Dedifferentiated amniotic fluid mesenchymal stem cell (primary cell): ENCODE measurements at regions not wholly inside any gene's neighbourhood (a gene's known extent, or its start where the extent isn't known, plus 50 kb on each side); places are given as distances from the start of the nearest gene placed in this dataset.

Experiments
- DNase-seq: peaks from one replicate; pipeline ENCODE4 v3.0.0-alpha.2; 2016; ENCODE audit errors: extremely low spot score

DNA sequence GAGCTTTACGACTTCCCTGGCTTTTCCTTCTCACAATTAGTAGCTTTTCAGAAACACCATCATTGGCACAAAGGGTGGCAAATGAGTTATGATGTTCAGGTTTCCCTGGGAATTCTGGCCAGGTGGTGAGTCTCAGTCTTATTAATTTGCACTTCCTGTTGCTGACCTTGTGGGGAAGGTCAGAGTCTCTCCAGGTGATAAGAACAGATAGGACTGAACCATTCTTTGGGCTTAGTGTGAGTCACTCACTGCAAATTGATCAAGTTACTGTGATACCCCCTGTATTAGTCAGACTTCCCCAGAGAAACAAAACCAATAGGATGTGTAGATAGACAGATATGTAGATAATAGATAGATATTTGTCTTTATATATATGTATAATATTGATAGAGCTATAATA, 53.8 kb upstream of the RANBP3L start:
- no peak for DNase-seq

DNA sequence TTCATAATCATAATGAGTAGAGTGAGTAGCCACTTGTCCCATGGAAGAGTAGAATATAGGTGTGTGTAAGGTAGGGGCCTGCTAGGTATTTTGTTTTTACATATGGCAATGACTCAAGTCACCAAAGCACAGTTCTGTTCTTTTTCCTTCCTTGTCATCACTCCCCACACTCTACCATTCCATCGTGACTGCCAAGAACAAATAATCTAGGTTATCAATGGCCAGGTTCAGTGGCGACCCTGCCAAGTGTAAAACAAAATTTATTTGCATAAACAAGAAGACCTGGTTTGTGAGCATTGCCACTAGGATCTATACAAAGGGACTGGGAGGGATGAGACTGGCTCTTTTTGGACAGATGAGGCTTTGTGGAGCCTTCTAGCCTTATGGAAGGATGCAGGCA, 55.2 kb upstream of the RANBP3L start:
- DNase-seq = no peak

DNA sequence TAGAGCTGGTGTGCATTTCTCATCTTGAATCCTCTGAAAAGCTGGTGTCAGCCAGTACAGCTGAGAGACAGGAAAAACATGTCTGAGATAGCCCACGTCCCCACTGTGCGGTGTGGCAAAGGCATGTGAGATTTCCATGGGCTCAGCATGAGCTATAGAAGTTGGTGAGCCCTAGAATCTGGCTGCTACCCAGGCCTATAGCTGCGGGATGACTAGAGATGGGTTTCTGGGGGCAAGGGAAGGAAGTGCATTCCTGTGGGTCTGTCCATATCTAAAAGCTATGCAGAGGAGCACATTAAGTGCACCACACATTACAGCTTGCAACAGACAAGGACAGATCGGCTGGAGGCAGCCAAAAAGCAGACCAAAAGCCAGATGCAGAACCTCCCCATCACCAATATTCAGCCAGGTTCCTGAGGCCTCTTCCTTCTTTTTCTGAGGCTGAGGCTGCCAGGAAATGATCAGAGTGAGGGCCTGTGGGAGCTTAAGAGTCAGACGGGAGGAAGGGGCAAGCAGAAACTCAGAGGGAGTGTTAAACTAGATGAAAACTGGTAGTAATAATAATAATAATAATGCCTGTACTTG, 55.8 kb upstream of the RANBP3L start:
- no peak for DNase-seq

DNA sequence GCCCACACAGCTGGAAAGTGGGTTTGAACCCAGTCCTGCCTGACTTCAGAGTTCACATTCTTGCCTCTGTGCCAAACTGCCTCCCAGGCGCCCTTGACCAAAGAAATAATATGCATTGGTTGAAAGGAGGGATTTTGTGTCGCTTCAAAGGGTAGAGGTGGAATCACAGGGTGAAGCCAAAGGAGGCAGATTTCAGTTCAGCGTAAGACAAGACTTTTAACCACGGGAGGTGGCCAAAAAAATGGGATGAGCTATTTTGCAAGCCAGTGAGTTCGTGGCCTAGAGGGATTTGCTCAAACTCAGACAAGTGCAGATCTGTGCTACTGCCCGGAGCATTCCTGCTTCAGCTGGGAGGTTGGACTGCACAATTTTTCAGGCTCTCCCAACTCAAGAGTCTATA, 57.6 kb upstream of the RANBP3L start:
- DNase-seq = no peak

DNA sequence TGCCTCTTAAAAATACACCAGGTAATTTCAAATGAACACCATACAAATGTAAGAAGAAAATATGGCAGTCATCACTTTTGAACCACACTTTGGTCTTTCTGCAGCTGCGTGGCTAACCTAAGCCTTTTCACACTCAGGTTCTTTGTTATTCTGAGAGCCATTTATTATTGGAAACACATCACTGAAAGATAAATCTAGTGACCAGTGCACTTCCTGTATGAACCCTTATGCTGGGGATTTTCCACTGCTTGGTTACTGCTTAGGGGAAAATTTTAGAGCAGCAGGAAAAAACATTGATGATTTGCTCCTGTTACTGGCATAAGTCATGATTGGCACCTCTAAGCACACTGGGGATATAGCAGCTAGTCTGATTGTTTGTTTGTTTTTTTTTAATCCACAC, 58.6 kb upstream of the RANBP3L start:
- no peak for DNase-seq

DNA sequence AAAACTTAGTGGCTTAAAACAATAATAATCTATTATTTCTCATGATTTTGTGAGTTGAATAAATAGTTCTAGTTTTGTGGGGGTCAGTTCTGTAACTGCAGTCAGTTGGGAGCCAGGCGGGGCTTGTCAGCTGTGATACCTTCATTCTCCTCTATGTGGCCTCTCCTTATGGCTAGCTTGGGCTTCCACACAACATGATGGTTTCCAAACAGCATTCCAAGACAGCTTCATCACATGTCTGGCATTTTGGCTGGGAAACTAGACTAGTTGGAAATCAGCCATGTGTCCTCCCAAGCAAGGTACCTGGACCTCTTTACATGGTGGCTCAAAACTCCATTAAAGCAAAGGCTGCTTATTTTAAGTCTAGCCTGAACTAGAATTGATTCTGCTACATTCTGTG, 61.4 kb upstream of the RANBP3L start:
- no peak for DNase-seq

DNA sequence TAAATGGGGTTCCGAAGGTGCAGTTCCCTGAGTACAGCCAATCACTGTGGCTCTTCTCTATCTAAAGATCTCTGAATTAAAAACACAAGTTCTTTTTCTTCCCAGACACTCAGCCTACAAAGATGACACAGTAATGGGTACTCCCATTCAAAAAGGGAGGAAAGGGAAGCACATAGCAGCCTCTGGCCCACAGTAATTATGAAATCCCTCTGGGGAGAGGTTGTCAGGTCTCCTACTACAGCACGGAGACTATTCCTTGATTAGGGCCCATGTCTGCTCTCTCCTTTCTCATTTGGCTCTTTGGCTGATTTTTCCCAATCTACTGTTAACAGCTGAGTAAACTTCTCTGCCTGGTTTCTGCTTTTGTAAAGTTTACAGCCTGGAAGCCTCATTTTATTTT, 62.0 kb upstream of the RANBP3L start:
- DNase-seq = no peak

DNA sequence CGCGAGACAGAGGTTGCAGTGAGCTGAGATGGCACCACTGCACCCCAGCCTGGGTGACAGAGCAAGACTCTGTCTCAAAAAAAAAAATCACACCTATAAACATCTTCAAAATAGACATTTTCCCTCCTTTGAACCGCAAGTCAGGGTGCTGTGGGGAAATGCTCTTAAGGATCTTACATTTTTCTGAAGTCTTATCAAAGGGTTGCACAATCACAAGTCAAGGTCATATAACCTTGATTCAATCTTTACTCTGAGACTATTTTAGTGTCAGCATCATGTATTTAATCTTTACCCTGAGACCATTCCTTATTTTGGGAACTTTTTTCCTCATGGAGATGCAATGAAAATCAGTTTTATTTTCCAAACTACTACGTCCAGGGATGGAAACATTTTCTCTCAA, 62.8 kb upstream of the RANBP3L start:
- DNase-seq = no peak

DNA sequence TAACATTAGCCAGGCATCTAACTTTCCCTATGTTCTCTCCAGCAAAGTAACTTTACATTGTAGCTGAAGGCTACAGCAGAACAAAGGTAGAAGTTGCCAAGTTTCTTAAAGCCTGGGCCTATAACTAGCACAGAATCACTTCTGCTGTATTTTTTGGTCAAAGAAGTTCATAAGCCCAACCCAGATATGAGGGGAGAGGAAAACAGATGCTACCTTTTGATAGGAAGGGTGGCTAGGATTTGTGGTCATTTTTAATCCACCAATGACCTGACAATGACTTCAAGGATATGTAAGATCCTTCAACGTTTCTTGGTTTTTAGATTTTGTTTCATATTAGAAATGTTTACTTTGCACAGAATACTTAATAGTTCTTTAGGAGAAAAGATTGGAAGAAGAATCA, 64.2 kb upstream of the RANBP3L start:
- no peak for DNase-seq

DNA sequence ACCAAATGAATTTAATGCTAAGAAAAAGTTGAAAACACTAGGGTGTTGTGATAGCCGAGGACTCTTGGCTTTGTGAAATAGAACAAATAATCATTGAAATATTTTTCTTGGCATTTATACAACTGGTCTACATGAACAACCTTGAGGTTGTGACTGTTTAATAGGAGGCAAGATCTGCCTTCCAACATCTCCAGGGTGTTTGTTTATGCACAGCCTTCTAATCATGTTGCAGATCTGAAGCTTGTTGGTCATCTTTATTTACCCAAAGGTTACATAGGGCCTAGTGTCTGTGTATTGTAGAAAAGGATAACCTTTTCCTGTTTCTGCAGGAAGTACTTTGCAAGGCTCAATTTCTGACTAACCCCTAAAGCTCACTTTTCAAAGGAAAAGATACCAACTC, 65.2 kb upstream of the RANBP3L start:
- no peak for DNase-seq

DNA sequence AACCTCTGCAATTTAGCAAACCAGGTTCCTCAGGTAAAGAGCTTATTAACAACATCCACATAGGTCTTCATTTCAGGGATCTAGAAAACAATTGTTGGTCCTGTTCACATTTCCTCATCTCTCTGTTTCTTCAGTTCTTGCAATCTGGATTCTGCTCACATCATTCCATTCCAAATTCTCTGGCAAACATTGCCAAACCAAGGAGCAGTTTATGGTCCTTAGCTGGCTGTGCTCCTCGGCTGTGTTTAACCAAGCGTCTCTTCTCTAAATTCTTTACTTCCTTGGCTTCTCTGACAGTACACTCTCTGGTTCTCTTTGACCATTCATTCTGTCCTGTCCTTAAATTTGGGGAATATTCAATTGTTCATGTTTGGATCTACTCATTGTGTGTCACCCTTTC, 65.8 kb upstream of the RANBP3L start:
- DNase-seq = peak; percentile 53

DNA sequence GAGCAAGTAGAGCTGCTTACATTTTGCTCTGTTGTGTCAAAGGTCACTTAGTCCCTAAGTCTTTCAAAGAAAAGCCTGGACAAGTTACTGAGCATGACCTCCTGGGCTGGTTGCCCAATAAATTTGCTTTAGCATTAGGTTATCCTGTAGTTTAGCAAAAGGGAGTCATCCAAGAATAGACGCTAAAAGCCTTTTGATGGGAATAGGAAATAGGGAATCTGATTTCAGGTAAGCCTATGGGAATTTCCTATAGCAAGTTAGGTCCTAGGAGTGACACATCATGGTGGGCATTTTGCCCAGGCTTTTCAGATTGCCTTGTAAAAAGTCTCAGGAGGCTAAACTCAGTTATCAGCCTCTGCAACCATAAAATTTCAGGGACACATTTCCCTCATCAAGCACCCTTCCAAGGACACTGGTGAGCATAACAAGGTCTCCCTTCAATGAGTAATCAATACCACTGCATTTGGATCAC, 67.6 kb upstream of the RANBP3L start:
- no peak for DNase-seq

DNA sequence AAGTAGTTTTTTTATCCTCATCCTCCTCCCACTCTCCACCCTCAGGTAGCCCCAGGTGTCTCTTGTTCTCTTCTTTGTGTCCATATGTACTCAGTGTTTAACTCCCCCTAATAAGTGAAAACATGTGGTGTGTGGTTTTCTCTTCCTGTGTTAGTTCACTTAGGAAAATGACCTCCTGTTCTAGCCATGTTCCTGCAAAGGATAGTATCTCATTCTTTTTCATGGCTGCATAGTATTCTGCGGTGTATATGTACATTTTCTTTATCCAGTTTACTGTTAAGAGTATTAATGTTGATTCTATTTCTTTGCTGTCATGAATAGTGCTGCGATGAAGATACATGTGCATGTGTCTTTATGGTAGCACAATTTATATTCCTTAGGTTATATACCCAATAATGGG, 68.4 kb upstream of the RANBP3L start:
- no peak for DNase-seq

DNA sequence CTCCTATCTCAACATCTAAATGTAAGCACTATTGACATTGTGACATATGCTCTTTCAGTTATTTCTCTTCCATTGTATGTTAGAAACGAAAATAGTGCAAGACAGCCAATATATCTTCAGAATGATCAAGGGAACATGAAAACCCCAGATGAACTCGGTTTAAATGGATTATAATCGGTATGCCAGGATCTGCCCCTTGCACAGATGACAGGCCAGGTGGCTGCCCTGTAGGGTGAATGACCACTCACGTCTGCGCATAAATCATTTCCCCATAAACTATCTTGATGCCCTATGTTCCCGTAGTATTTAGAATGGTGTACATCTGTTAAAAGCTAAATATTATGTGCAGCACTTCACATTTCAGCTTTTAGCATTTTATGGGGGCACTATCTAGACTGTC, 69.7 kb upstream of the RANBP3L start:
- no peak for DNase-seq

DNA sequence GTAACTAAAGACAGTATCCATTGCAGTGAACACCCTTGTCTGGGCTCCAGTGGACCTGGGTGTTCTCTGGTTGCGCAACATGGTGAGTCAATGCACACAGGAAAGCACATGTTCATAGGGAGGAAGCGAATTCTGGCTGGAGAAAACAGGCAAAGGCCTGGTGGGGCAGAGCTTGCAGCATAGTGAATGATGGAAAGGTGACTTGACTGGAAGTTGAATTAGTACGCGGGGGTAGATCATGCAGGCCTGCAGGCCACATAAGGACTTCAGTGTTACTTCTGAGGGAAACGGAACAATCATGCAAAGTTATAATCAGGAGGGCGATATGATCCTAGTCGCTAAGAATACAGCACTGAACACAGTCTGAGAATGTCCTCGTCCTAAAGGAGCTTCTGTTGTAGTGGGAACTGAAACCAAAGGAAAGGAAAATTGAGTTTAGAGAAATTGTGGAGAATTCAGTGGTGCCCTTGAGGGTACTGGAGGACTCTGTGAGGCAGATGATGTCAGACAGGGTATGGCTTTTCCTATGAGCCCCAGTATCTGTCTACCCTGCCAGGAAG, 71.9 kb upstream of the RANBP3L start:
- no peak for DNase-seq

DNA sequence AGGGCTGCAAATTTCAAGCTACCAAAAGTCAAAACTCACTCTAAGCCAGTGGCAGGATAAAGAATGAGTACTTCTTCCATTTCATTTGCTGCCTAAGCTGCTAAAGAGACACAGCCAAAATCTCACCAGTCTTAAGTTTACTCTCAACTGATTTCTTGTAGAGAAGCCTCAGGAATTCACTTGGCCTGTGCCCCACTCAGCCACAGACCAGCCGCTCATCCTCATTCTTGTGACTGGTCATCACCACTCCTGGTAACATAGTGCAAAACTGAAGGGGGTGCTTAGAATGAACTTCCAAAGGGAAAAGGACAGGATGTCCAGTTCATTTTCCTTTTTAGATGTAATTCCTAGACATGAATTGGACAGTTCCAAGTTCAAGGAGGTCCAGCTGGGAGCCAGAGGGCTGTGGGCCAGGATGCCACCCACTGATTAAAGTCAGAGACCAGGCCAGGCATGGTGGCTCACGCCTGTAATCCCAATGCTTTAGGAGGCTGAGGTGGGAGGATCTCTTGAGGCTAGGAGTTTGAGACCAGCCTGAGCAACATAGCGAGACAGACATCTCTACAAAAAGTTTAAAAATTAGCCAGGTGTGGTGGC, 72.7 kb upstream of the RANBP3L start:
- peak; percentile 40 for DNase-seq

DNA sequence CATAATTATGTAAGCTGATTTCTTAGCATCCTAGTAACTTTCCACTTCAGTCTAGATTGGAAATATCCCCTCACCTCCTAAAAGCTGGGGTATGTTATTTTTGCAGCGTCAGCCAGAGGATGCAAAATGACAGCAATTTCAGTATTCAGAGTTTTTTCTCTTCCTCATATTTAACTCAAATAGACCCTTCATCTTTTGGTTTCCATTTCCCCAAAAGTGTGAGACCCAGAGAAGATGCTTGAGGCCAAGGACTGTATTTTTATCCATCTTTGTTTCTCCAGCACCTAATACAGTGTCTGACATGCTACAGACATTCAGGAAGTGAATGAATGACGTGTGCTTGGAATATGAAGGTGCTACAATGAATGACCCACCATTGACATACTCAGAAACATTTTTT, 75.5 kb upstream of the RANBP3L start:
- no peak for DNase-seq

DNA sequence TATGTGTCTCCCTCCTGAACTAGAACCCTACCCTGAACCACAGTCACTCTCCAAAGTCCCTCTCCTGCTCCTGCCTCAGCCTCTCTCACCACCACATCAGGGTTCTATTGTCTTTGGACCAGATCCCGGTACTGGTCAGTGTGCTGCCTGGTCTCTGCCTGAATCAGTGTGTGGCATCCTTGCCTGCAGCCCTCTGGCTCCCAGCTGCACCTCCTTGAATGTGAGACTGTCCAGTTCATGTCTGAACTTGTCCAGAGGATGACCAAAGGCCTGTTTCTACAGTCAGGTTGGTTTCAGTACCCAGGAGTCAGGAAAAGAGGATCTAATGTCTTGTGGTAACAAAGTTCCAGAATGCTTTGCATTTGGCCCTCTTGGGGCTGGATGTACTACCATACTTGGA, 76.8 kb upstream of the RANBP3L start:
- DNase-seq = no peak

DNA sequence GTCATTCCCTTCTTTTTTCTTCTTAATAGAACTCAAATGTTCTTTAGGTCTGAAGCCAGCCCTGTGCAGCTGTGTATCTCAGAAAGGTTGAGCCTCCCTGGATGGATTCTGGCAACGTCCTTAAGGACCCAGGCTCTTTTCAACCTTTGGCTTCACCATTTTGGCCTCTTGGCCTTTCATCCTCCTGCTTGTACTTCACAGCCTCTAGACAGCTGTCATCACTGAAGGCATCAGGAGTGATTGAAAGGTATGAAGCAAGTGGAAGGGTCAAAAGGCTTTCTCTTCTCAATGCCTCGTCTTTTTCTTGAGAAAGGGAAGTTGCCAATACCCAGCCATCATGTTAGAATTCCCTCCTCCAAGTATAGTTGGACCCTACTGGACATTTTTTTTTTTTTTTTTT, 81.2 kb upstream of the RANBP3L start:
- DNase-seq = no peak

DNA sequence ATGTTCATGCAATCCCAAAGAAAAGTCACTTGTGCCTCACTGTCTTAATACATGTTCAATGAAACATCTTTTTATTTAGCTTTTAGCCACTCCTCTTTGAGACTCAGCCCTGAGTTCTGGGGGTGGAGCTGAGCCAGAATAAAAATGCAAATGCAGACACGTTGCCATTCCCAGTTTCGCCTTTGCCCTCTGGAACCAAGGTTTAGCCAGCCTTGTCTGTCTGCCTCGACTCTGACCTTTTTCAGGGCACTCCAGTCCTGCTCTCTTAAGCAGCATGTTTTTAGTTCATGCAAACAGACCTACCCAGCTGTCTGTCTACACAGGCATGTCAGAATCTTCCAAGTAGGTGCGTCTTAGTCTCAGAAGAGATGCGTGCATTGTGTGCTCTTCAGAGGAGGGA, 82.2 kb upstream of the RANBP3L start:
- no peak for DNase-seq

DNA sequence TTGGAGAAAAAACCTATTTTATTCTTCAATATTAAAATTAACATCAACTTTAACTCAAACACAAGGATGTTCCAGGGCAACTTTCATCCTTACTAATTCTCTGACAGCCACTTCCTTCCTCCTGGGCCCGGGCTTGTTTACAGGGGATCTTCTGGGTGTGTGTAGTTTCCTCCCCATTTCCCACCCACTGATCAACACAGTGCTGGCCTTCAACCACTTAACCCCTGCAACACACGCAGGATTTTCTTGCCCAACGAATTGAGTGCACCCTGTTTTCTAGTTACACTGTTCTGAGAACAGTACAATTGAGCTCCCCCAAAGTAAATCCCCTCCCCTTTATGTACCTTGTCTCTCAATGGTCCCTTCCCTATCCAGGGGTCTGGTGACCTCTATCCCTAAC, 83.1 kb upstream of the RANBP3L start:
- DNase-seq = no peak

DNA sequence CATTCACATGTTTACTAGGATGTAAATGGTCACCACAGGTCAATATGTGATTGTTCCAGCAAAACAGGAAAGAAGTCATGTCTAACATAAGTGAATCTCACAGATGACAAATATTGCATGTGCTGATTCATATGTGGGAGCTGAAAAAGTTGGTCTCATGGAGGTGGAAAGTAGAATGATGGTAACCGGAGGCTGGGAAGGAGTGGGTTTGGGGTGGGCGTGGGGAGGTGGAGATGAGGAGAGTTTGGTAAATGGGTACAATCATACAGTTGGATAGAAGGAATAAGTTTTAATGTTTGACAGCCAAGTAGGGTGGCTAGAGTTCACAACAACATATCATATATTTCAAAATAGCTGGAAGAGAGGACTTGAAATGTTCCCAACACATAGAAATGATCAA, 83.8 kb upstream of the RANBP3L start:
- no peak for DNase-seq

DNA sequence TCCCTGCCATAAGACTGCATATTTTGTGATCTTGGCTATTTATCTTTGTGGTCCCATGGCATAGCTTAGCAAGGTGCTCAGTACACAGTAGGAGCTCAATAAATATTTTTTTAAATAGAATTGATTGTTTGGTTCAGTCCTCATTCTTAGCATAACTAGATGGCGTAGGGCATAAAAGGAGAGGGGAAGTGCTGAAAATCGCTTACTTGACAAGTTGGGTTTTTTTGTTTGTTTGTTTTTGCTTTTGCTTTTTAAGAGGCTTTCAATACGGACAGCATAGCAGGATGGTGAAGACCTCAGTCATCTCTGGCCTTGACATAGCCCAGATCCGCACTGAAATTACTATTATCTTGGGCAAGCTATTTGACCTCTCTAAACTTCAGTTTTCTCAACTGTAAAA, 86.6 kb upstream of the RANBP3L start:
- no peak for DNase-seq

DNA sequence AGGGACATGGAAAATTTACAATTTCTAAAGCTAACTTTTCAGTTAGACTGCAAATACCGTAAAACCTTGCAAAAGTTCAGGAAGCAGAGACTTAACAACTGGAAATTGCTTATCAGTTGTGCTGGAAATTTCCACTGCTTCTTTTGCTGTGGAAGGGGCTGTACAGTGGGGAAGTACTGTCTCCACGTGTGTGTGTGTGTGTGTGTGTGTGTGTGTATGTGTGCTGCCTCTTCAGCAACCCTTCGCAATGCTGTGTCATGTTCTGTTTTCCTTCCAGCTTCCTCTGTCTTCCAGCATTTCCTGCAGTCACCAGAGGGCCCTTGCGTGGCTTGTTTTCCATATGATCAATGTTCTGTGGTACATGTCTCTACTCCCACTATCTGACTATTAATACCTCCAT, 87.5 kb upstream of the RANBP3L start:
- DNase-seq = no peak
